ENCODE measurements at regions not wholly inside any gene's neighbourhood (a gene's known extent, or its start where the extent isn't known, plus 50 kb on each side); places are given as distances from the start of the nearest gene placed in this dataset.

DNA sequence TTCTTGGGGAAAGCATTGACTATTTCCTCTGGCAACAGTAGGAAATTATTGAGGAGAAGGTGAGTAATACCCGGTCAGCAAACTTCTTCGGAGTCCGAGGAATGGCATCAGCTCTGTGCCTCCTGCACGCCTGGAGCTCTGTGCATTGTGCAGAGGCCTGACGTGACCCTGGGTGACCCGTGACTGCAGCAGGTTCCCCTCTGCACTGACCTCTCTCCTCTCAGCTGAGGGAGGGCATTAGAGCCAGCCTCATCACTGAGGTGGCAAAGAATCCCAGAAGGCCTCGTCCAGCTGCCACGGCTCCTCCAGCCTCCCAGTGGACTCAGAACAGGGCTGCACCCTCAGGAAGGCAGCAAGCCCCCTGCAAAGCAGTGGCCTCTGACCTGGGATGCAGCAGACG is 502.9 kb downstream of the CD83 start:
- Histone ChIP-seq H3K79me2 (replicated peaks; ENCODE audit: insufficient read depth) (no peaks in the 10 kb centered on the region), H3K27ac (ENCODE audit: low read depth) (no peak overlapping the region), H3F3A (replicated peaks; ENCODE audit: low read depth) (no peaks in the 10 kb centered on the region; the same call in 1 of the 2 replicates), H3K4me1 (ENCODE audit: insufficient read depth) (peaks cover 19% of the 10 kb centered on the region), H2AFZ (no peak overlapping the region), H3K4me3 (no peak overlapping the region), H3K9me2 (ENCODE audit: insufficient read depth) (peaks cover 5% of the 10 kb centered on the region; the same call in 1 of the 2 replicates), H4K20me1 (replicated peaks; ENCODE audit: insufficient read depth) (no peaks in the 10 kb centered on the region), H3K27me3 (ENCODE audit: insufficient read depth) (no peaks in the 10 kb centered on the region), H3K4me2 (no peak overlapping the region), H3K36me3 (ENCODE audit: insufficient read depth) (no peaks in the 10 kb centered on the region)
- Mint-ChIP-seq H3K9me3 (peaks cover 12% of the 10 kb centered on the region; the same call in 2 of the 3 replicates), H3K36me3 (ENCODE audit: low read depth) (peaks cover 9% of the 10 kb centered on the region; the same call in 2 of the 3 replicates), H3K4me3 (no peak overlapping the region), H3K27me3 (ENCODE audit: insufficient read depth, low read depth, poor library complexity) (peaks cover 15% of the 10 kb centered on the region), H3K4me1 (peaks cover 29% of the 10 kb centered on the region), H3K27ac (no peak overlapping the region)
- ATAC-seq = no peak
- DNase-seq (ENCODE audit: low spot score) = no peak
- TF ChIP-seq POLR2AphosphoS5 (IDR thresholded peaks at IDR 0.05; ENCODE audit: low read depth) = no peak
- TF ChIP-seq EZH2phosphoT487 (IDR thresholded peaks at IDR 0.05; ENCODE audit: unreplicated experiment) = no peak
- TF ChIP-seq, protein P1, sequence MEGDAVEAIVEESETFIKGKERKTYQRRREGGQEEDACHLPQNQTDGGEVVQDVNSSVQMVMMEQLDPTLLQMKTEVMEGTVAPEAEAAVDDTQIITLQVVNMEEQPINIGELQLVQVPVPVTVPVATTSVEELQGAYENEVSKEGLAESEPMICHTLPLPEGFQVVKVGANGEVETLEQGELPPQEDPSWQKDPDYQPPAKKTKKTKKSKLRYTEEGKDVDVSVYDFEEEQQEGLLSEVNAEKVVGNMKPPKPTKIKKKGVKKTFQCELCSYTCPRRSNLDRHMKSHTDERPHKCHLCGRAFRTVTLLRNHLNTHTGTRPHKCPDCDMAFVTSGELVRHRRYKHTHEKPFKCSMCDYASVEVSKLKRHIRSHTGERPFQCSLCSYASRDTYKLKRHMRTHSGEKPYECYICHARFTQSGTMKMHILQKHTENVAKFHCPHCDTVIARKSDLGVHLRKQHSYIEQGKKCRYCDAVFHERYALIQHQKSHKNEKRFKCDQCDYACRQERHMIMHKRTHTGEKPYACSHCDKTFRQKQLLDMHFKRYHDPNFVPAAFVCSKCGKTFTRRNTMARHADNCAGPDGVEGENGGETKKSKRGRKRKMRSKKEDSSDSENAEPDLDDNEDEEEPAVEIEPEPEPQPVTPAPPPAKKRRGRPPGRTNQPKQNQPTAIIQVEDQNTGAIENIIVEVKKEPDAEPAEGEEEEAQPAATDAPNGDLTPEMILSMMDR (conservative IDR thresholded peaks at IDR 0.05; ENCODE audit: low read depth in 2 of 2) = no peak
- no peak for TF ChIP-seq EZH2 (IDR thresholded peaks at IDR 0.05; ENCODE audit: low read depth, unreplicated experiment)
- TF ChIP-seq, protein P2, sequence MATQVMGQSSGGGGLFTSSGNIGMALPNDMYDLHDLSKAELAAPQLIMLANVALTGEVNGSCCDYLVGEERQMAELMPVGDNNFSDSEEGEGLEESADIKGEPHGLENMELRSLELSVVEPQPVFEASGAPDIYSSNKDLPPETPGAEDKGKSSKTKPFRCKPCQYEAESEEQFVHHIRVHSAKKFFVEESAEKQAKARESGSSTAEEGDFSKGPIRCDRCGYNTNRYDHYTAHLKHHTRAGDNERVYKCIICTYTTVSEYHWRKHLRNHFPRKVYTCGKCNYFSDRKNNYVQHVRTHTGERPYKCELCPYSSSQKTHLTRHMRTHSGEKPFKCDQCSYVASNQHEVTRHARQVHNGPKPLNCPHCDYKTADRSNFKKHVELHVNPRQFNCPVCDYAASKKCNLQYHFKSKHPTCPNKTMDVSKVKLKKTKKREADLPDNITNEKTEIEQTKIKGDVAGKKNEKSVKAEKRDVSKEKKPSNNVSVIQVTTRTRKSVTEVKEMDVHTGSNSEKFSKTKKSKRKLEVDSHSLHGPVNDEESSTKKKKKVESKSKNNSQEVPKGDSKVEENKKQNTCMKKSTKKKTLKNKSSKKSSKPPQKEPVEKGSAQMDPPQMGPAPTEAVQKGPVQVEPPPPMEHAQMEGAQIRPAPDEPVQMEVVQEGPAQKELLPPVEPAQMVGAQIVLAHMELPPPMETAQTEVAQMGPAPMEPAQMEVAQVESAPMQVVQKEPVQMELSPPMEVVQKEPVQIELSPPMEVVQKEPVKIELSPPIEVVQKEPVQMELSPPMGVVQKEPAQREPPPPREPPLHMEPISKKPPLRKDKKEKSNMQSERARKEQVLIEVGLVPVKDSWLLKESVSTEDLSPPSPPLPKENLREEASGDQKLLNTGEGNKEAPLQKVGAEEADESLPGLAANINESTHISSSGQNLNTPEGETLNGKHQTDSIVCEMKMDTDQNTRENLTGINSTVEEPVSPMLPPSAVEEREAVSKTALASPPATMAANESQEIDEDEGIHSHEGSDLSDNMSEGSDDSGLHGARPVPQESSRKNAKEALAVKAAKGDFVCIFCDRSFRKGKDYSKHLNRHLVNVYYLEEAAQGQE (IDR thresholded peaks at IDR 0.05; ENCODE audit: unreplicated experiment) = no peak
- TF ChIP-seq ZNF114 (CRISPR knock-in tag; IDR thresholded peaks at IDR 0.05) = no peak
- TF ChIP-seq ZNF331 (CRISPR knock-in tag; IDR thresholded peaks at IDR 0.05; ENCODE audit: low read depth) = no peak

DNA sequence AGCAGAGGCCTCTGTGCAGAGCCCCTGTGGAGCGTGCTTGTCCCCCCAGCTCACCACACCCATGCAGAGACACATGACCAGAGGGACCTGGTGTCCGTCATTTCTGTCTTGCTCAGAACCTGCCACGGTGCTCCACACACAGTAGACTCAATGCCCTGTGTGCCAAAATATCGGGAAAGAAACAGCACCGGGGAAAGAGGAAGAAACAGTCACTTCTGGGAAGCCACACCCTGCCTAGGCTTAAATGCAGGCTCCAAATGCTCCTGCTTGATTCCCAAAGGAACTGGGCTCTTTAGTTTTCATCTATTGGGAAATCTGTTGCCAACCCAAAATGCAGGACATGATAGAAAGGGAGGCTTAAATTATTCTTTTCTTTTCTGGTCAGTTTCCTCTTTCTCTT is 503.9 kb downstream of the CD83 start:
- H3K36me3 Mint-ChIP-seq (ENCODE audit: low read depth) = no peaks in the 10 kb centered on the region
- H3K4me3 Mint-ChIP-seq = no peak overlapping the region
- no peak overlapping the region for H3K4me2 ChIP-seq
- H3K4me3 ChIP-seq = no peak overlapping the region
- ATAC-seq = no peak
- peaks cover 5% of the 10 kb centered on the region; the same call in 1 of the 3 replicates for H3K9me3 Mint-ChIP-seq
- peaks cover 25% of the 10 kb centered on the region for H3K4me1 ChIP-seq (ENCODE audit: insufficient read depth)
- H3K27me3 Mint-ChIP-seq (ENCODE audit: insufficient read depth, low read depth, poor library complexity) = peaks cover 18% of the 10 kb centered on the region
- no peaks in the 10 kb centered on the region; the same call in 1 of the 2 replicates for H3F3A ChIP-seq (replicated peaks; ENCODE audit: low read depth)
- peaks cover 31% of the 10 kb centered on the region for H3K4me1 Mint-ChIP-seq
- no peaks in the 10 kb centered on the region for H4K20me1 ChIP-seq (replicated peaks; ENCODE audit: insufficient read depth)
- H3K27ac Mint-ChIP-seq = no peak overlapping the region
- TF ChIP-seq EZH2 (IDR thresholded peaks at IDR 0.05; ENCODE audit: low read depth, unreplicated experiment) = no peak
- TF ChIP-seq, protein P2 (IDR thresholded peaks at IDR 0.05; ENCODE audit: unreplicated experiment) = no peak
- H3K27me3 ChIP-seq (ENCODE audit: insufficient read depth) = no peaks in the 10 kb centered on the region
- no peak for DNase-seq (ENCODE audit: low spot score)
- no peak overlapping the region for H2AFZ ChIP-seq
- no peak overlapping the region for H3K27ac ChIP-seq (ENCODE audit: low read depth)
- H3K36me3 ChIP-seq (ENCODE audit: insufficient read depth) = no peaks in the 10 kb centered on the region
- H3K79me2 ChIP-seq (replicated peaks; ENCODE audit: insufficient read depth) = no peaks in the 10 kb centered on the region
- H3K9me2 ChIP-seq (ENCODE audit: insufficient read depth) = peaks cover 5% of the 10 kb centered on the region; the same call in 1 of the 2 replicates
